ENCODE measurements at regions not wholly inside any gene's neighbourhood (a gene's known extent, or its start where the extent isn't known, plus 50 kb on each side); places are given as distances from the start of the nearest gene placed in this dataset.
"Not testable (repeated sequence)": the region's sequence is repeated elsewhere in the genome, so short reads cannot be mapped to it uniquely, and the experiment has no call there.

- DNase-seq (ENCODE audit: low read depth) = no peak
These were observed 336.6 kb downstream of the PREX1 start for GRCh38 chr20:48490961-48491831.

- DNase-seq (ENCODE audit: low read depth) = not testable (repeated sequence)
These were observed 337.5 kb downstream of the PREX1 start for GRCh38 chr20:48490341-48490740.

- no peak for DNase-seq (ENCODE audit: low read depth)
These were observed 338.1 kb downstream of the PREX1 start for GRCh38 chr20:48489656-48490055.

- DNase-seq (ENCODE audit: low read depth) = no peak
These were observed 338.7 kb downstream of the PREX1 start for GRCh38 chr20:48489046-48489463.

- not testable (repeated sequence) for DNase-seq (ENCODE audit: low read depth)
These were observed 339.3 kb downstream of the PREX1 start for GRCh38 chr20:48488334-48489034.

GRCh38 chr20:48486065-48486464 is 341.7 kb downstream of the PREX1 start:
- no peak for DNase-seq (ENCODE audit: low read depth)

GRCh38 chr20:48485153-48485552 is 342.6 kb downstream of the PREX1 start:
- DNase-seq (ENCODE audit: low read depth) = not testable (repeated sequence)

GRCh38 chr20:48483334-48484066 is 344.3 kb downstream of the PREX1 start:
- DNase-seq (ENCODE audit: low read depth) = no peak

- DNase-seq (ENCODE audit: low read depth) = no peak
These were observed 345.0 kb downstream of the PREX1 start for GRCh38 chr20:48482790-48483189.

- DNase-seq (ENCODE audit: low read depth) = no peak
These were observed 347.5 kb downstream of the PREX1 start for GRCh38 chr20:48480216-48480772.

- DNase-seq (ENCODE audit: low read depth) = no peak
These were observed 348.8 kb downstream of the PREX1 start for GRCh38 chr20:48478806-48479585.

GRCh38 chr20:48478370-48478769 is 349.4 kb downstream of the PREX1 start:
- no peak for DNase-seq (ENCODE audit: low read depth)

GRCh38 chr20:48476854-48477253 is 350.9 kb downstream of the PREX1 start:
- no peak for DNase-seq (ENCODE audit: low read depth)

- no peak for DNase-seq (ENCODE audit: low read depth)
These were observed 353.8 kb downstream of the PREX1 start for GRCh38 chr20:48474022-48474421.

GRCh38 chr20:48471759-48472408 is 355.9 kb downstream of the PREX1 start:
- DNase-seq (ENCODE audit: low read depth) = no peak

GRCh38 chr20:48471176-48471575 is 356.6 kb downstream of the PREX1 start:
- DNase-seq (ENCODE audit: low read depth) = no peak

- DNase-seq (ENCODE audit: low read depth) = no peak
These were observed 357.7 kb downstream of the PREX1 start for GRCh38 chr20:48470141-48470540.

- DNase-seq (ENCODE audit: low read depth) = no peak
These were observed 358.8 kb downstream of the PREX1 start for GRCh38 chr20:48469026-48469425.

- no peak for DNase-seq (ENCODE audit: low read depth)
These were observed 359.2 kb downstream of the PREX1 start for GRCh38 chr20:48468571-48468970.

- DNase-seq (ENCODE audit: low read depth) = no peak
These were observed 360.2 kb downstream of the PREX1 start for GRCh38 chr20:48467622-48468021.

GRCh38 chr20:48465271-48465670 is 362.5 kb downstream of the PREX1 start:
- DNase-seq (ENCODE audit: low read depth) = no peak
